BE2C (cell line): ENCODE measurements at regions not wholly inside any gene's neighbourhood (a gene's known extent, or its start where the extent isn't known, plus 50 kb on each side); places are given as distances from the start of the nearest gene placed in this dataset.
"Not testable (repeated sequence)": the region's sequence is repeated elsewhere in the genome, so short reads cannot be mapped to it uniquely, and the experiment has no call there.

ENCODE experiments used
- DNase-seq: peaks from one replicate; pipeline ENCODE4 v3.0.0-alpha.2; 2020
- H3K27me3 ChIP-seq: fragments of 250-450 bp; sonication (Bioruptor Pico); 2 replicates; pipeline ENCODE4 v1.5.1; 2020; ENCODE audit warnings: mild to moderate bottlenecking
- H3K36me3 ChIP-seq: fragments of 250-450 bp; sonication (Bioruptor Pico); 2 replicates; pipeline ENCODE4 v1.5.1; 2020; ENCODE audit warnings: mild to moderate bottlenecking
- H3K4me1 ChIP-seq: fragments of 250-450 bp; sonication (Bioruptor Pico); 2 replicates; pipeline ENCODE4 v1.5.1; 2020
- H3K4me3 ChIP-seq: 2 replicates; pipeline ENCODE4 v1.5.1; 2011; ENCODE audit warnings: low read depth, low read length
- H3K9me3 ChIP-seq: fragments of 250-450 bp; sonication (Bioruptor Pico); 2 replicates; pipeline ENCODE4 v1.5.1; 2020
- TF ChIP-seq, protein P1 (sequence below): IDR thresholded peaks from 2 replicates; pipeline ENCODE4 v1.5.1; 2012; ENCODE audit warnings: mild to moderate bottlenecking, low read depth, low read length

DNA sequence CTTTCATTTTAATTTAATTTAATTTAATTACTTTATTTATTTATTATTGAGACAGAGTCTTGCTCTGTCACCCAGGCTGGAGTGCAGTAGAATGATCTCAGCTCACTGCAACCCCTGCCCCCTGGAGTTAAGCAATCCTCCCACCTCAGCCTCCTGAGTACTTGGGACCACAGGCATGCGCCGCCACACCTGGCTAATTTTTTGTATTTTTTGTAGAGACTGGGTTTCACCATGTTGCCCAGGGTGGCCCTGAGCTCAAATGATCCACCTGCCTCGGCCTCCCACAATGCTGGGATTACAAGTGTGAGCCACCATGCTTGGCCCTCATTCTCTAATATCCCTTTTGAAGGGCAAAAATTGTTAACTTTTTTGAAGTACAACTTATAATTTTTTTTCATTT lies 92.9 kb downstream of the XRCC2 start:
- TF ChIP-seq, protein P1, sequence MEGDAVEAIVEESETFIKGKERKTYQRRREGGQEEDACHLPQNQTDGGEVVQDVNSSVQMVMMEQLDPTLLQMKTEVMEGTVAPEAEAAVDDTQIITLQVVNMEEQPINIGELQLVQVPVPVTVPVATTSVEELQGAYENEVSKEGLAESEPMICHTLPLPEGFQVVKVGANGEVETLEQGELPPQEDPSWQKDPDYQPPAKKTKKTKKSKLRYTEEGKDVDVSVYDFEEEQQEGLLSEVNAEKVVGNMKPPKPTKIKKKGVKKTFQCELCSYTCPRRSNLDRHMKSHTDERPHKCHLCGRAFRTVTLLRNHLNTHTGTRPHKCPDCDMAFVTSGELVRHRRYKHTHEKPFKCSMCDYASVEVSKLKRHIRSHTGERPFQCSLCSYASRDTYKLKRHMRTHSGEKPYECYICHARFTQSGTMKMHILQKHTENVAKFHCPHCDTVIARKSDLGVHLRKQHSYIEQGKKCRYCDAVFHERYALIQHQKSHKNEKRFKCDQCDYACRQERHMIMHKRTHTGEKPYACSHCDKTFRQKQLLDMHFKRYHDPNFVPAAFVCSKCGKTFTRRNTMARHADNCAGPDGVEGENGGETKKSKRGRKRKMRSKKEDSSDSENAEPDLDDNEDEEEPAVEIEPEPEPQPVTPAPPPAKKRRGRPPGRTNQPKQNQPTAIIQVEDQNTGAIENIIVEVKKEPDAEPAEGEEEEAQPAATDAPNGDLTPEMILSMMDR = no peak
- DNase-seq = no peak
- no peaks in the 10 kb centered on the region for H3K27me3 ChIP-seq
- no peaks in the 10 kb centered on the region for H3K36me3 ChIP-seq
- H3K9me3 ChIP-seq = no peaks in the 10 kb centered on the region
- H3K4me1 ChIP-seq = no peaks in the 10 kb centered on the region; the same call in 1 of the 2 replicates
- no peak overlapping the region for H3K4me3 ChIP-seq

DNA sequence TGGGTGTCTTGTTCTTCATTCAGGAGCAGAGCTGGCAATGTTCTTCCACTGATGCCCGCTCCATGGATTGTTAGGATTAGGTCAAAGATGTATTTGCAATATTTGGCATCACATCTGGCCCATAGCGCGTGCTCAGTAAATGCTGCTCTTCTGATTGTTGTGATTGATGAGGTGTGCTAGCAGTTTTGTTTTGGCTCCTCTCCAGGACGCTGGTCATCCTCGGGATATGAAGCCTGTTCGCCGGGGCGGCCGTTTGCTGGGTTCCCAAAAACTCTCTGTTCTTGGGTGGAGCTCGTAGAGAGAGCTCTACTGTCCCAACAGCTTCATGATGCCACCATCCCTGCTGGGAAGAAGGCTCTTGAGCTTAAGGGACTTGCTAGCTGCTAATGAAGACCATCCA lies 96.9 kb downstream of the XRCC2 start:
- no peak overlapping the region for H3K4me3 ChIP-seq
- H3K27me3 ChIP-seq = no peaks in the 10 kb centered on the region
- H3K4me1 ChIP-seq = no peaks in the 10 kb centered on the region; the same call in 1 of the 2 replicates
- TF ChIP-seq, protein P1 = no peak
- H3K9me3 ChIP-seq = no peaks in the 10 kb centered on the region; the same call in 1 of the 2 replicates
- no peak for DNase-seq
- no peaks in the 10 kb centered on the region for H3K36me3 ChIP-seq

DNA sequence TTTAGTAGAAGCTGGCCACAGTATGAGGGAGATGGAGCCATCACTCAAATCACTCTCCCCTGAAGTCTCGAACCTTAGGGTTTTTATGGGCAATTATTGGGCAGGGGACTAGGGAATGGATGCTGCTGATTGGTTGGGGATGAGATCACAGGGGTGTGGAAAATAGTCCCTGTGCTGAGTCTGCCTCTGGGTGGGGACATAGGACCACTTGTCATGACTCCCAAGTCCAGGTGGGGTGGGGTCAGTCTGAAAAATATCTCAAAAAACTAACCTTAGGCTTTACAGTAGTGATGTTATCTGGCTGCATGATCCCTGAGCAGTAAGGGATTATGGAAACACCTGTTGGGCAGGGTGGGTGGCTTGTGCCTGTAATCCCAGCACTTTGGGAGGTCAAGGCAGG lies 98.6 kb downstream of the XRCC2 start:
- Histone ChIP-seq H3K4me1 (no peaks in the 10 kb centered on the region; the same call in 1 of the 2 replicates), H3K4me3 (no peak overlapping the region), H3K27me3 (no peaks in the 10 kb centered on the region), H3K36me3 (no peaks in the 10 kb centered on the region), H3K9me3 (no peaks in the 10 kb centered on the region; the same call in 1 of the 2 replicates)
- TF ChIP-seq, protein P1 = no peak
- no peak for DNase-seq

DNA sequence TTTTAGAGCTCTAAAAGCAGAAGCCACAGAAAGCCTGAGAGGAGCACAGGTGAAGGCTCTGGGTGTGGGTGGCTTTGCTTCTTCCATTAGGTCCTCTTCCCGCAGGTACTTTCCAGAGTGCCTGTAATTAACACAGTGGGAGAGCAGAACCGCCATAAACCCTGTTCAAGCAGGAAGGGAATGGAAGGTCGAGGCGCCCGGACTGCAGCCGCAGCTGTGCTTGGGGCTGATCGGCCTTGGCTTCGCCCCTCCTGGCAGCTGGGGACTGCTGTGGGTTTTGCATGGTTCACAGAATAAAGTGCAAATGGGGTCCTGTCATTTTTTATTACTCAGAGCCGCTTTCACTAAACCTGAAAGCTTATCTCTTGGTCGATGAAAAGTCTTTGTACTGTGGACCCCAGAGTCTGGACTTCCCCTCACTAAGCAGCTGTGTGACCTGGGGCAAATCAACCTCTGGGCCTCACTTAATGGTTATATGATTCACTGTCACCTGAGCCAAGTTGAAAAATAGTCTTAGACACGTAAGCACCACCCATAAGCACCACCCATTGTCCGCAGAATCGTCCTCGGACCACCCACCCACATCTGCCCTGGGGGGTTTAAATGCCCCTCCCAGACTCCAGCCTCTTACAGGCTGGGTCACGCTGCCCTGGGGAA lies 100.9 kb downstream of the XRCC2 start:
- Histone ChIP-seq H3K4me3 (no peak overlapping the region), H3K36me3 (no peaks in the 10 kb centered on the region), H3K4me1 (peaks cover 12% of the 10 kb centered on the region), H3K9me3 (no peaks in the 10 kb centered on the region; the same call in 1 of the 2 replicates), H3K27me3 (no peaks in the 10 kb centered on the region)
- no peak for DNase-seq
- TF ChIP-seq, protein P1 = no peak

DNA sequence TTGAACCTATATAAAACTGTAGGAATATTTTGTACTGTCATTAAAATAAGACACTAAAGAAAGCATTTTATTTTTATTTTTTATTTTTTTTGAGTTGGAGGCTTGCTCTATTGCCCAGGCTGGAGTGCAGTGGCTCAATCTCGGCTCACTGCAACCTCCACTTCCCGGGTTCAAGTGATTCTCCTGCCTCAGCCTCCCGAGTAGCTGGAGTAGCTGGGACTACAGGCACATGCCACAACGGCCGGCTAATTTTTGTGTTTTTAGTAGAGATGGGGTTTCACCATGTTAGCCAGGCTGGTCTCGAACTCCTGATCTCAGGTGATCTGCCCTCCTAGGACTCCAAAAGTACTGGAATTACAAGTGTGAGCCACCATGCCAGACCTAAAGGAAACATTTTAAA lies 102.8 kb downstream of the XRCC2 start:
- H3K4me3 ChIP-seq, DNase-seq, H3K36me3 ChIP-seq, H3K9me3 ChIP-seq, H3K27me3 ChIP-seq: not testable (repeated sequence)
- peaks cover 12% of the 10 kb centered on the region for H3K4me1 ChIP-seq

DNA sequence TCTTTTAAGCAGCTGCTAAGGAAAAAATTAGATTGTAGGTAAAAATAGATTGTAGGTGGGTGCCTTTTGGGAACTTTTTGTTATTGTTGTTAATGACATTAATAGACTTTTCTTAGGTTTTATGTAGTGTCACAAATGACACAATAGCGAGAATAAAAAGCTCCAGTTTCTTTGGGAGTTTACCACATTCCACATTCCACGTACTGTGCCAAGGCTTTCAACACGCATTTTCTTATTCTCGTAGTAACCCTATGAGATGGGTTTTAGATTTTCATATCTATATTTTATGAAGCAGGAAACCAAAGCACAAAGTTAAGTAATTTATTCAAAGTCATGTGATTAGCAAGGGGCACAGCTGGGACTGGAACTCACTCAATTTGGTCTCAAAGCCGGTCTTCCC lies 103.8 kb downstream of the XRCC2 start:
- TF ChIP-seq, protein P1 = no peak
- Histone ChIP-seq H3K27me3 (no peaks in the 10 kb centered on the region), H3K9me3 (no peaks in the 10 kb centered on the region; the same call in 1 of the 2 replicates), H3K4me1 (peaks cover 12% of the 10 kb centered on the region), H3K4me3 (no peak overlapping the region), H3K36me3 (no peaks in the 10 kb centered on the region)
- DNase-seq = no peak
